CD14-positive monocyte (primary cell): ENCODE measurements at regions not wholly inside any gene's neighbourhood (a gene's known extent, or its start where the extent isn't known, plus 50 kb on each side); places are given as distances from the start of the nearest gene placed in this dataset.

Source experiments
- DNase-seq, 3 donors: peaks; one replicate each; pipeline ENCODE4 v3.0.0-alpha.2; 2011 to 2022
- H2AFZ ChIP-seq: 2 replicates; pipeline ENCODE4 v1.6.0; 2012; ENCODE audit warnings: mild to moderate bottlenecking, low read depth, low read length, inconsistent platforms; ENCODE audit not compliant: insufficient read depth, poor library complexity, severe bottlenecking
- H3K27ac ChIP-seq, 2 donors: 1 replicate in 1 of 2; 2 replicates in 1 of 2; pipeline ENCODE4 v1.5.1; 2012 to 2013; ENCODE audit warnings: low read length in 2 of 2, control low read depth in 1 of 2, inconsistent platforms in 1 of 2, low read depth in 1 of 2, mild to moderate bottlenecking in 1 of 2
- H3K27me3 ChIP-seq, 2 donors: one replicate each; pipeline versions ENCODE4 v1.6.0 to v1.6.1; 2011 to 2013; ENCODE audit warnings: low read length in 2 of 2; ENCODE audit not compliant: control insufficient read depth in 2 of 2, insufficient read depth in 2 of 2
- H3K36me3 ChIP-seq, 2 donors: replicated peaks in 1 of 2; 1 replicate in 1 of 2; 2 replicates in 1 of 2; pipeline versions ENCODE4 v1.5.1 to v1.6.1; 2012 to 2013; ENCODE audit warnings: low read length in 2 of 2, control low read depth in 1 of 2, inconsistent platforms in 1 of 2, mild to moderate bottlenecking in 1 of 2; ENCODE audit not compliant: insufficient read depth in 2 of 2, control insufficient read depth in 1 of 2
- H3K4me1 ChIP-seq, 2 donors: 1 replicate in 1 of 2; 2 replicates in 1 of 2; pipeline versions ENCODE4 v1.5.1 to v1.6.1; 2012 to 2013; ENCODE audit warnings: low read length in 2 of 2, control low read depth in 1 of 2, inconsistent platforms in 1 of 2, mild to moderate bottlenecking in 1 of 2, moderate library complexity in 1 of 2; ENCODE audit not compliant: insufficient read depth in 2 of 2, control insufficient read depth in 1 of 2
- H3K4me2 ChIP-seq: replicated peaks from 2 replicates; pipeline ENCODE3; 2012; ENCODE audit warnings: low read length, moderate library complexity, mild to moderate bottlenecking; ENCODE audit not compliant: poor library complexity, severe bottlenecking; ENCODE audit errors: extremely low read depth
- H3K4me3 ChIP-seq, 3 experiments: fragments of 200-600 bp in 1 of 3; sonication (generic) in 1 of 3; replicated peaks in 1 of 3; 1 replicate in 2 of 3; 2 replicates in 1 of 3; pipeline ENCODE4 v1.5.1; 2011 to 2013; ENCODE audit warnings: low read length in 3 of 3, mild to moderate bottlenecking in 3 of 3, control low read depth in 2 of 3, low read depth in 2 of 3, inconsistent platforms in 1 of 3, moderate library complexity in 1 of 3
- H3K79me2 ChIP-seq: 2 replicates; pipeline ENCODE4 v1.6.0; 2012; ENCODE audit warnings: mild to moderate bottlenecking, control low read depth, inconsistent platforms, low read length, moderate library complexity; ENCODE audit not compliant: insufficient read depth
- H3K9ac ChIP-seq: 2 replicates; pipeline ENCODE4 v1.6.0; 2017; ENCODE audit warnings: low read length, mild to moderate bottlenecking; ENCODE audit not compliant: insufficient read depth, poor library complexity, severe bottlenecking
- H3K9me3 ChIP-seq, 2 donors: replicated peaks in 1 of 2; 1 replicate in 1 of 2; 2 replicates in 1 of 2; pipeline versions ENCODE4 v1.5.1 to v1.6.1; 2012 to 2013; ENCODE audit warnings: low read length in 2 of 2, control low read depth in 1 of 2; ENCODE audit not compliant: control insufficient read depth in 1 of 2, insufficient read depth in 1 of 2
- H4K20me1 ChIP-seq: 2 replicates; pipeline ENCODE4 v1.6.0; 2012; ENCODE audit warnings: mild to moderate bottlenecking, low read length, control low read depth, moderate library complexity; ENCODE audit not compliant: insufficient read depth
- H3K27ac Mint-ChIP-seq, 7 donors: one replicate each; pipeline ENCODE4 v1.8.0; 2020; ENCODE audit warnings: mild to moderate bottlenecking in 7 of 7, mixed read lengths in 7 of 7, moderate library complexity in 6 of 7, inconsistent platforms in 2 of 7
- H3K27me3 Mint-ChIP-seq, 3 donors: one replicate each; pipeline ENCODE4 v1.8.0; 2021 to 2022; ENCODE audit warnings: low read depth in 3 of 3, mild to moderate bottlenecking in 3 of 3, mixed read lengths in 3 of 3, moderate library complexity in 3 of 3, inconsistent platforms in 1 of 3
- H3K36me3 Mint-ChIP-seq, 2 donors: one replicate each; pipeline ENCODE4 v1.8.0; 2020; ENCODE audit warnings: mixed read lengths in 2 of 2, inconsistent platforms in 1 of 2, mild to moderate bottlenecking in 1 of 2
- H3K4me1 Mint-ChIP-seq: one replicate; pipeline ENCODE4 v1.8.0; 2020; ENCODE audit warnings: mild to moderate bottlenecking, mixed read lengths
- H3K4me3 Mint-ChIP-seq, 2 donors: one replicate each; pipeline ENCODE4 v1.8.0; 2020; ENCODE audit warnings: mild to moderate bottlenecking in 2 of 2, mixed read lengths in 2 of 2, moderate library complexity in 1 of 2
- H3K9me3 Mint-ChIP-seq, 7 donors: one replicate each; pipeline ENCODE4 v1.8.0; 2020 to 2022; ENCODE audit warnings: mixed read lengths in 7 of 7, mild to moderate bottlenecking in 6 of 7, moderate library complexity in 6 of 7, inconsistent platforms in 2 of 7
- CTCF ChIP-seq: fragments of 200-600 bp; IDR thresholded peaks from one replicate; pipeline ENCODE4 v1.8.0; 2022; ENCODE audit warnings: antibody characterized with exemption, mild to moderate bottlenecking
- WGBS: methylation state at CpG from one replicate; pipeline ENCODE4 v1.1.5; 2013; ENCODE audit warnings: missing lambda C conversion rate; ENCODE audit not compliant: insufficient coverage; 5-methylcytosine and 5-hydroxymethylcytosine counted together
- intact Hi-C, 2 donors: fragments of 100-400 bp; cut with micrococcal nuclease; formaldehyde crosslinking; loops; one replicate each; pipeline versions ENCODE4 v1.15.0 to v1.15.1; 2023

DNA sequence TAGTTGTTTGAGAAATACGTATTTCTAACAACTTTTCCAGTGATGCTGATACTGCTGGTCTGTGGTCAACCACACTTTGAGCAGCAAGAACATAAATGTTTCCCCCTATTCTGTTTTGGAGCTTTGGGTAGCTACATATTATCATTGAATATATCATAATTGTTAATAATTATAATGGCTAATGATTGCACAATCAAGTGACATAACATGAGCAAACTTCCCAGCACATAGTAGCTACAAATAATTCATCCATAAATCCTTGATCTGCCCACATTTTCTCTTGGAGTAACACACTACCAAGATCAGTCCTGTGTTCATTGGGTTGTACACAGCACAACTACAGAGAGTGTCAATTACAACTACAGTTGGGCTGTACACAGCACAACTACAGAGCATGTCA, 436.3 kb upstream of the MAGEB18 start:
- Mint-ChIP-seq H3K4me1 (no peaks in the 10 kb centered on the region), H3K4me3 (no peak overlapping the region), H3K9me3 (peaks cover 0 to 6% (median 3%) of the 10 kb centered on the region in 7 donors), H3K27me3 (peaks cover 0 to 3% (median 0%) of the 10 kb centered on the region in 3 donors), H3K27ac (no peak overlapping the region), H3K36me3 (no peaks in the 10 kb centered on the region)
- Histone ChIP-seq H3K4me3 (no peak overlapping the region), H3K79me2 (no peaks in the 10 kb centered on the region), H3K36me3 (no peaks in the 10 kb centered on the region), H4K20me1 (no peaks in the 10 kb centered on the region), H3K4me1 (no peaks in the 10 kb centered on the region), H3K9ac (no peak overlapping the region), H2AFZ (no peak overlapping the region), H3K27me3 (no peaks in the 10 kb centered on the region), H3K4me2 (no peak overlapping the region), H3K9me3 (peaks cover 0 to 7% of the 10 kb centered on the region in 2 donors), H3K27ac (no peak overlapping the region)
- DNase-seq, result no peak
- no CpG with 5 or more reads among the region's 1 CpG for WGBS
- no peak for TF ChIP-seq CTCF
- intact Hi-C loops, result no loop called here

- Histone ChIP-seq H3K9ac (no peak overlapping the region), H3K79me2 (no peaks in the 10 kb centered on the region), H3K27me3 (no peaks in the 10 kb centered on the region), H2AFZ (no peak overlapping the region), H3K36me3 (no peaks in the 10 kb centered on the region), H4K20me1 (no peaks in the 10 kb centered on the region), H3K4me1 (no peaks in the 10 kb centered on the region), H3K9me3 (no peaks in the 10 kb centered on the region), H3K4me3 (no peak overlapping the region), H3K4me2 (no peak overlapping the region), H3K27ac (no peak overlapping the region)
- Mint-ChIP-seq H3K4me1 (no peaks in the 10 kb centered on the region), H3K9me3 (peaks cover 0 to 2% (median 0%) of the 10 kb centered on the region in 7 donors), H3K27ac (no peak overlapping the region), H3K36me3 (no peaks in the 10 kb centered on the region), H3K4me3 (no peak overlapping the region), H3K27me3 (peaks cover 0 to 2% (median 0%) of the 10 kb centered on the region in 3 donors)
- no peak for TF ChIP-seq CTCF
- no CpG with 5 or more reads among the region's 2 CpGs for WGBS
- intact Hi-C loops, result no loop called here
- no peak for DNase-seq
Observed at GRCh38 chrX:25717122-25717521, 421.0 kb upstream of the MAGEB18 start.
